T-cell (primary cell): ENCODE measurements at regions not wholly inside any gene's neighbourhood (a gene's known extent, or its start where the extent isn't known, plus 50 kb on each side); places are given as distances from the start of the nearest gene placed in this dataset.

Experiments used
- ATAC-seq, 4 experiments: fragments of 200-7000 bp in 3 of 4; fragments of 150-1000 bp in 1 of 4; cut with Tn5 transposase; replicated peaks in 1 of 4; 1 replicate in 3 of 4; 2 replicates in 1 of 4; pipeline ENCODE4 v1.10.0; 2021; ENCODE audit warnings: moderate library complexity in 3 of 4, mild to moderate bottlenecking in 2 of 4, moderate number of reproducible peaks in 1 of 4
- CTCF ChIA-PET, 2 donors: fragments of 300-600 bp; sonication (Branson Sonifier 250); formaldehyde crosslinking; loops; one replicate each; lab custom pipeline; 2022; ENCODE audit warnings: antibody characterized with exemption in 2 of 2; lab: Charles Lee
- POLR2A ChIA-PET, 2 donors: fragments of 300-600 bp; sonication (Branson Sonifier 250); formaldehyde crosslinking; loops; one replicate each; lab custom pipeline; 2022; ENCODE audit warnings: antibody characterized with exemption in 2 of 2; lab: Charles Lee
- DNase-seq, 35 experiments: peaks; one replicate each; pipeline versions ENCODE4 v3.0.0 to v3.0.0-alpha.2; 2013 to 2023
- H3K27ac ChIP-seq: one replicate; pipeline ENCODE4 v1.5.1; 2013; ENCODE audit warnings: low read length
- H3K27me3 ChIP-seq, 2 experiments: replicated peaks in 1 of 2; 1 replicate in 1 of 2; 2 replicates in 1 of 2; pipeline versions ENCODE4 v1.6.1 to v1.7.0; 2013; ENCODE audit warnings: low read length in 1 of 2, mixed read lengths in 1 of 2; ENCODE audit not compliant: control insufficient read depth in 2 of 2, insufficient read depth in 2 of 2; ENCODE audit errors: extremely low read depth in 1 of 2
- H3K36me3 ChIP-seq, 2 donors: 1 replicate in 1 of 2; 2 replicates in 1 of 2; pipeline versions ENCODE4 v1.6.1 to v1.7.0; 2013; ENCODE audit warnings: low read length in 1 of 2; ENCODE audit not compliant: control insufficient read depth in 2 of 2, insufficient read depth in 1 of 2; ENCODE audit errors: extremely low read depth in 1 of 2
- H3K4me1 ChIP-seq, 2 experiments: 1 replicate in 1 of 2; 2 replicates in 1 of 2; pipeline versions ENCODE4 v1.6.1 to v1.7.0; 2013; ENCODE audit warnings: low read length in 2 of 2, mixed read lengths in 1 of 2; ENCODE audit not compliant: insufficient read depth in 2 of 2, control insufficient read depth in 1 of 2; ENCODE audit errors: extremely low read depth in 1 of 2
- H3K4me3 ChIP-seq, 2 donors: 1 replicate in 1 of 2; 2 replicates in 1 of 2; pipeline versions ENCODE4 v1.5.1 to v1.7.0; 2013; ENCODE audit warnings: mild to moderate bottlenecking in 2 of 2, low read length in 1 of 2, moderate library complexity in 1 of 2; ENCODE audit not compliant: control insufficient read depth in 1 of 2; ENCODE audit errors: extremely low read depth in 1 of 2
- H3K9me3 ChIP-seq: 2 replicates; pipeline ENCODE4 v1.7.0; 2013
- H3K27ac Mint-ChIP-seq, 2 donors: one replicate each; pipeline ENCODE4 v1.8.0; 2020 to 2021; ENCODE audit warnings: mild to moderate bottlenecking in 2 of 2, mixed read lengths in 2 of 2
- H3K27me3 Mint-ChIP-seq, 2 donors: one replicate each; pipeline ENCODE4 v1.8.0; 2021 to 2022; ENCODE audit warnings: mixed read lengths in 2 of 2
- H3K36me3 Mint-ChIP-seq: one replicate; pipeline ENCODE4 v1.8.0; 2021; ENCODE audit warnings: mixed read lengths
- H3K4me1 Mint-ChIP-seq, 3 donors: one replicate each; pipeline ENCODE4 v1.8.0; 2020 to 2022; ENCODE audit warnings: mixed read lengths in 3 of 3, mild to moderate bottlenecking in 1 of 3
- H3K4me3 Mint-ChIP-seq, 3 donors: one replicate each; pipeline ENCODE4 v1.8.0; 2020 to 2022; ENCODE audit warnings: mild to moderate bottlenecking in 3 of 3, mixed read lengths in 3 of 3, moderate library complexity in 3 of 3
- H3K9me3 Mint-ChIP-seq, 3 donors: one replicate each; pipeline ENCODE4 v1.8.0; 2020 to 2022; ENCODE audit warnings: mixed read lengths in 3 of 3
- WGBS: methylation state at CpG from one replicate; pipeline ENCODE4 v1.1.5; 2013; ENCODE audit warnings: missing lambda C conversion rate; ENCODE audit not compliant: insufficient coverage; 5-methylcytosine and 5-hydroxymethylcytosine counted together

GRCh38 chr1:208654241-208654640 lies 410.1 kb upstream of the PLXNA2 start:
- DNase-seq = no peak
- Mint-ChIP-seq H3K9me3 (no peaks in the 10 kb centered on the region), H3K27ac (no peak overlapping the region), H3K36me3 (no peaks in the 10 kb centered on the region), H3K27me3 (peaks cover 5 to 40% of the 10 kb centered on the region in 2 donors), H3K4me1 (no peaks in the 10 kb centered on the region), H3K4me3 (no peak overlapping the region)
- Histone ChIP-seq H3K4me3 (no peak overlapping the region), H3K27ac (no peak overlapping the region), H3K4me1 (no peaks in the 10 kb centered on the region), H3K27me3 (peaks cover 0 to 2% of the 10 kb centered on the region in 2 experiments), H3K36me3 (no peaks in the 10 kb centered on the region), H3K9me3 (no peaks in the 10 kb centered on the region)
- no peak for ATAC-seq
- CTCF ChIA-PET = no interaction called here
- POLR2A ChIA-PET = no interaction called here
- WGBS = 69% methylated on average over 3 of the region's 3 CpGs

- Mint-ChIP-seq H3K27me3 (peaks cover 4 to 16% of the 10 kb centered on the region in 2 donors), H3K4me3 (no peak overlapping the region), H3K36me3 (no peaks in the 10 kb centered on the region), H3K4me1 (no peaks in the 10 kb centered on the region), H3K27ac (no peak overlapping the region), H3K9me3 (peaks cover 0 to 4% (median 0%) of the 10 kb centered on the region in 3 donors)
- 81% methylated on average over 3 of the region's 4 CpGs for WGBS
- Histone ChIP-seq H3K4me3 (no peak overlapping the region), H3K27me3 (peaks cover 0 to 2% of the 10 kb centered on the region in 2 experiments), H3K27ac (no peak overlapping the region), H3K4me1 (no peaks in the 10 kb centered on the region), H3K9me3 (no peaks in the 10 kb centered on the region), H3K36me3 (no peaks in the 10 kb centered on the region)
- ChIA-PET CTCF (interaction anchor here in 1 of 2 donors (0.6 kb wide), 1 partner anchor 18 kb away, joined by 3 read pairs; no protein-coding TSS in a partner anchor), POLR2A (no interaction called here)
- DNase-seq = no peak
- no peak for ATAC-seq
These were observed 421.8 kb upstream of the PLXNA2 start for GRCh38 chr1:208665936-208666335.

DNA sequence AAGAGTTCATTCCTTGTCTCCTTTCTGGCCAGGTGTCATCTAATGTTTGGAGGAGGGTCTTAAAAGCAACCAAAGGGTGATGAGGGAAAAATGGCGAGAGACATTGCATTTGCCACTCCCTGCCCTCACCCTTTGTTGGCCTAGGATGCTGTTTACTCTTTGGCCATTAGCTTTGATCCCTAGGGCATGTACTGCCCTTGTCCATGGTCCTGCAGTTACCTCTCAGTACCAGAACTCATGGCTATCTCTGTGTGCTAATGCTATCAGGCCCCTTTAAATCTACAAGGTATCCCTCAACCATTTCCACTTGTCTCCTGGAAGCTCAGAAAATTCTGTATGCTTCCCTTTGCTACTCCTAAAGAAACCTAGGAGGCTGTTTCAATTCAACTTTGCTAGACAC lies 424.8 kb upstream of the PLXNA2 start:
- H3K9me3 ChIP-seq = no peaks in the 10 kb centered on the region
- no peaks in the 10 kb centered on the region for H3K36me3 Mint-ChIP-seq
- no peak overlapping the region for H3K27ac Mint-ChIP-seq
- CTCF ChIA-PET = no interaction called here
- H3K9me3 Mint-ChIP-seq = peaks cover 0 to 4% (median 0%) of the 10 kb centered on the region in 3 donors
- DNase-seq = no peak
- no CpG with 5 or more reads among the region's 1 CpG for WGBS
- H3K4me3 ChIP-seq = no peak overlapping the region
- H3K4me1 ChIP-seq = no peaks in the 10 kb centered on the region
- peaks cover 0 to 2% of the 10 kb centered on the region in 2 experiments for H3K27me3 ChIP-seq
- no peak overlapping the region for H3K27ac ChIP-seq
- ATAC-seq = no peak
- POLR2A ChIA-PET = no interaction called here
- H3K4me1 Mint-ChIP-seq = no peaks in the 10 kb centered on the region
- H3K36me3 ChIP-seq = no peaks in the 10 kb centered on the region
- no peak overlapping the region for H3K4me3 Mint-ChIP-seq
- peaks cover 2 to 6% of the 10 kb centered on the region in 2 donors for H3K27me3 Mint-ChIP-seq

- CTCF ChIA-PET = no interaction called here
- H3K27me3 Mint-ChIP-seq = peaks cover 0 to 10% of the 10 kb centered on the region in 2 donors
These were observed 426.6 kb upstream of the PLXNA2 start for GRCh38 chr1:208670778-208671177.

DNA sequence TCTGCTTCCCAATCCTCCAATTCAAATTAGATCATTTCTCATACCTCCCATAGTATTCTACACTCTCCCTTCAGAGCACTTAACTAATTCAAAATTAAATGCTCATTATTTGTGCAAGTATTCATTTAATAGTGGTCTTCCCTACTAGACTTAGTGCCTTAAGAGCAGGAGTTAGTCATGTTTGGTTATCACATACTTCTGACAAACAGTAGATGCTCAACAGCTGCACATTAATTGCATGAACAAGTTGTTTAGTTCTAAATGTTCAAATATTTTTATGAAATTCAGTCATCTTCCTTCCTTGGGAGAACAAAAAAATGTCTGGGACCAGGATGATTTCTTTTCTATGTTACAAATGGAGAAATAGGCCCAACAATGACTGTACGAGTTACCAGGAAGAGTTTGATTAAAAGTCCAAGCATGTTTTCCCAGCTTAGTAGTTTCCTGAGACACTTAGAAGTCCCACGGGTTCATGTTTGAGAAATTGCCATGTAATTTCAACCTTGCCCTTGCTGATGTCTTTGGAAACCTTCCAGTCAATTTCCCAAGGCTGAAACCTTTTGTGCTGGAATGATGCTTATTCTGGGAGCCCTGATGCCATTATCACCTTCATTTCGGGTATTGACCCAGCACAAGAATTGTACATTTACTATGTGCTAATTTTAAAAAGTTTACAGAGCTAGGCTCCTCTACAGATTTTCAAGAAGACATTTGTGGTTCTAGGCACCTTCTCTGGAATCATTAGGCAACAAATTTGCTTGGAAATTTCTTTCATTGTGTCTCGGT lies 437.9 kb upstream of the PLXNA2 start:
- Histone ChIP-seq H3K27ac (no peak overlapping the region), H3K27me3 (no peaks in the 10 kb centered on the region), H3K4me3 (no peak overlapping the region), H3K9me3 (no peaks in the 10 kb centered on the region), H3K4me1 (no peaks in the 10 kb centered on the region), H3K36me3 (no peaks in the 10 kb centered on the region)
- Mint-ChIP-seq H3K27ac (no peak overlapping the region), H3K36me3 (no peaks in the 10 kb centered on the region), H3K4me3 (no peak overlapping the region), H3K27me3 (peaks cover 0 to 27% of the 10 kb centered on the region in 2 donors), H3K9me3 (peaks cover 0 to 6% (median 0%) of the 10 kb centered on the region in 3 donors), H3K4me1 (no peaks in the 10 kb centered on the region)
- CTCF ChIA-PET = no interaction called here
- ATAC-seq (no peak), DNase-seq (no peak)
- POLR2A ChIA-PET = no interaction called here
- 25% methylated on average over 2 of the region's 4 CpGs for WGBS

More at GRCh38 chr1:208670778-208671177, 426.6 kb upstream of the PLXNA2 start:
- Mint-ChIP-seq H3K27ac (no peak overlapping the region), H3K4me3 (no peak overlapping the region), H3K36me3 (no peaks in the 10 kb centered on the region), H3K9me3 (peaks cover 0 to 4% (median 0%) of the 10 kb centered on the region in 3 donors), H3K4me1 (no peaks in the 10 kb centered on the region)
- POLR2A ChIA-PET = no interaction called here
- Histone ChIP-seq H3K36me3 (no peaks in the 10 kb centered on the region), H3K9me3 (no peaks in the 10 kb centered on the region), H3K4me1 (no peaks in the 10 kb centered on the region), H3K27me3 (peaks cover 0 to 2% of the 10 kb centered on the region in 2 experiments), H3K4me3 (no peak overlapping the region), H3K27ac (no peak overlapping the region)
- ATAC-seq (no peak), DNase-seq (no peak)
- WGBS = no CpG with 5 or more reads among the region's 2 CpGs

GRCh38 chr1:208682664-208683013 lies 438.5 kb upstream of the PLXNA2 start:
- WGBS = 27% methylated on average over 2 of the region's 2 CpGs
- no peaks in the 10 kb centered on the region for H3K4me1 ChIP-seq
- H3K36me3 ChIP-seq = no peaks in the 10 kb centered on the region
- Mint-ChIP-seq H3K4me3 (no peak overlapping the region), H3K27me3 (peaks cover 0 to 27% of the 10 kb centered on the region in 2 donors), H3K27ac (no peak overlapping the region), H3K36me3 (no peaks in the 10 kb centered on the region), H3K9me3 (peaks cover 0 to 6% (median 0%) of the 10 kb centered on the region in 3 donors), H3K4me1 (no peaks in the 10 kb centered on the region)
- no peak overlapping the region for H3K4me3 ChIP-seq
- DNase-seq (no peak), ATAC-seq (no peak)
- POLR2A ChIA-PET = no interaction called here
- H3K27ac ChIP-seq = no peak overlapping the region
- CTCF ChIA-PET = no interaction called here
- no peaks in the 10 kb centered on the region for H3K9me3 ChIP-seq
- no peaks in the 10 kb centered on the region for H3K27me3 ChIP-seq
